ENCODE measurements at regions not wholly inside any gene's neighbourhood (a gene's known extent, or its start where the extent isn't known, plus 50 kb on each side); places are given as distances from the start of the nearest gene placed in this dataset.

- no peak for DNase-seq (ENCODE audit: low spot score)
Measured at GRCh38 chr4:30875658-30876269, 155.6 kb downstream of the PCDH7 start.

DNA sequence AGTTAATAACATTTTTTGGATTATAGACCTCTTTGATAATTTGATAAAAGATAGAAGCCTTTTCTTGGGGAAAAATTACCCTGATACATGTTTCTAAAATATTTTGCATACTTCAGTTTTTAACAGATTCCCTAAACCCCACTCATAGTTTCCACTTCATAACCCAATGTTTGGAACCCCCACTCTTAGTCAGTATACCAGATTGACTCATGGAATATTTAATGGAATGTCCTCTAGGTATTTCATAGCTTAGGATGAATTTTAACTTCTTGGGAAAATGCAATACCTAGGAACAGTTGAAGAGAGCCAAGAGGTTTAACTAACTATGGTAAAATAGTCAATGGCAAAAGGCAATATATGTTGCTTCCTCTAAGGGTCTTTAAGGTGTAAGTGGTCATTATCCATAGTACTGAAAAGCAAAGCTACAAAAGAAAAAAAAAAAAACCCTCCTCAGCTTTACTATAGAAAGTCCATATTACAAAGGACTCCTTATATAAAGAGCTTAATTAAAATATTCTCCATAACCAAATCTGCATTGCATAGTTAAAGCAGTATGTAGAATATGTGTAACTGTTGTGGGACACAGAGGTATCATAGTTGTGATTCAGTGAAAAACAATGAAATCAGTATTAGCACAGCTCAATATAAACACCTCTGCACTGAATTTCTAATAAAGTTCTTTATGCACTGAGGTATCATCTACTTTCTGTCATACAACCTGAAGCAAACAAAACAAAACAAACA, 159.9 kb downstream of the PCDH7 start:
- DNase-seq (ENCODE audit: low spot score) = no peak

- no peak for DNase-seq (ENCODE audit: low spot score)
Measured at GRCh38 chr4:30881985-30882384, 161.8 kb downstream of the PCDH7 start.

DNA sequence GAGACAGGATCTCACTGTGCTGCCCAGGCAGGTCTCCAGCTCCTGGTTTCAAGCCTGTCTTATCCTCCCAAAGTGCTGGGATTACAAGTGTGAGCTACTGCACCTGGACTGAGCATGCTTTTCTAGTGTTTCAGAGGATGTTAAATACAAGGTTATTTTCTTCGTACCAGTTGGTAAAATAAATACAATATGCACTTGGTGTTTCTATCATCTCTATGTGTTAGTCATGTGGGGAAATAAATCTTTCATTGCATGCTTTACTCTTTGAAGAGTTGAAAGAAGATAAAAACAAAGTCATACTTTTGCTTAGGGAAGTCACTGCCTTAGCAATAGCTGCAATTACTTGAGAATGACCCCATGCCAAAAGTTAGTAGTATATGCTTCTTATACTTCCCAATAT, 162.3 kb downstream of the PCDH7 start:
- no peak for DNase-seq (ENCODE audit: low spot score)

GRCh38 chr4:30882995-30883675, 163.0 kb downstream of the PCDH7 start:
- DNase-seq (ENCODE audit: low spot score) = no peak

DNA sequence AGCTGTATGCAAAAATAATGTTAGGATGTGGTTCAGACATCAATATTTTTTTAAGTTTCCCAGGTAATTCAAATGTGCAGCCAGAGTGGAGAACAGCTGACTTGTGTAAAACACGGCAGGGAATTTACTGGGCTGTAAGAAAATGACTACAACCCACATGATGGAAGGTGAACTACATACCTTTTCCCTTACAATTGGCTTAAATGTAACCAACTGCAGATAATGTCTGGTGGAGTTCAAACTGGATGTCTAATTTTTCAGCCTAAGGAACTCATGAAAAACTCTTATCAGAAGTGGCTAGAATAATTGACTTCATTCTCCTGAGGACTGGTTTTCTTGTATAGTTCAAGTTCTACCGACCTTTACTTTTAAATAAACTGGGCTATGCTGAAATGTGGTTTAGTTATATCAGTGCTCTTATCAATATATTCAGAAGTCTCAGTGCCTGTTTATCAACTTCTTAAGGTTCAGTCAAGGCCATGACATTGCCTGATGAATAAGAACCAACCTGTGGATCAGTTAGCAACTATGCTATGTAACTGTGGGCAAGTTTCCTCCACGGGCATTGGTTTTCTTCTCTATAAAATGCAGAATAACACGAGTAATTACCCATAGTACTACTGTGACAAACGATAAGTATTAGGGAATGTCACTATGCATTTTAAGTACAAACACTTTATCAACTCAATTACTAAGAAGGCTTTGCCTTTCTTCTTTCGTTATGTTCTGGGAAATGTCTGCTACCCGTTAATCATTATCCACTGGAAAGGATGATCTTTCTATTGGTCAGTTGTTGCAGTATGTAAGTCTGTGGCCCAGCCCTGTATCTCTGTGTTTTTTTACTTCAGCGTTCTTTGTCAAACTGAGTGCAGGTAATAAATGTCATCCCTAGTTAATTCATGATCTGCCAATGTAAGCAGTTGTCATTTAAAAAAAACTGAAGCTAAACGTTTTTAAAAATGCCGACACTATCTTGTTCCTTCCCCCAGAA, 181.6 kb downstream of the PCDH7 start:
- peak; percentile 11 for DNase-seq (ENCODE audit: low spot score)

GRCh38 chr4:30903502-30904214, 183.5 kb downstream of the PCDH7 start:
- no peak for DNase-seq (ENCODE audit: low spot score)

- DNase-seq (ENCODE audit: low spot score) = no peak
Measured at GRCh38 chr4:30904215-30904555, 184.0 kb downstream of the PCDH7 start.

GRCh38 chr4:30904588-30904987, 184.4 kb downstream of the PCDH7 start:
- DNase-seq (ENCODE audit: low spot score) = no peak

- no peak for DNase-seq (ENCODE audit: low spot score)
Measured at GRCh38 chr4:30912098-30912714, 192.0 kb downstream of the PCDH7 start.

DNA sequence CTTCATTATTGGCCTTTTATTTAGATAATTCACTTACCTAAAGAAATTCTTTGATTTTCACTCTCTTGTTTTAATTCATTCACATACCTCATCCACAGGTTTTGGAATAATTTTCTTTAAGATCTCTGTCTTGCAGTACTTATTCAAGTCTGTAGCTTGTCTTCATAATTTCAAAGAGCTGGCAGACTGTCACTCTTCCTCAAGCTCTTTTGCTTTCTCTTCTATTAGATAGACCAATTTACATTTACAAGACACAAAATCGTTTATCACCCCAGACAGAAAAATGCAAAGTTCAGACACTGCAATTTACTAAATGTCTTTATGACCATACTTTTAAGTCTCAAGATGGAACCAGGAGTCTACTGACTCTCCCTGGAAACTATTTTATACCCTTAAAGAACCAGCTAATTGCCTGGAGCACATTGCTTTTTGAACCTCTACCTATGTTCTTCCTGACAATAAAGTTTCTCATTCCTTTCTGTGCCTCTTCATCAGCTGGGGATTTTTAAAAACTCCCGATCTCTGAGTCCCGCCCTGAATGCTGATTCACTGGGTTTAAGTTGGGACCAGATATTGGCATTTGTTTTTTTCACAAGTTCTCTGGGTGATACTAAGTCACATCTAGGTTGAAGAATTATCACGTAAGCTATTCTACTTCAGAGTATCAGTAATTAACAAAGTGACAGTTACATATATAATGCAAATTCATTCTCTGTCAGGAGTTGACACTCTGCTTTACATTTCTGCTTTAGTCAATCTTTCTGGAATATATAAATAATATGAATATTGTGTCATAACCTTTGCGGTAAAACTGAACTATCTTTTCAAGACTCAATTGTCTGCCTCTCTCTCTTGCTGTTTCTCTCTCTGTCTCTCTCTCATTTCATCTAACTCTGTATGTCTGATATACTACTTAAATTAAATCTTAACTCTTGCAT, 196.4 kb downstream of the PCDH7 start:
- DNase-seq (ENCODE audit: low spot score) = no peak

DNA sequence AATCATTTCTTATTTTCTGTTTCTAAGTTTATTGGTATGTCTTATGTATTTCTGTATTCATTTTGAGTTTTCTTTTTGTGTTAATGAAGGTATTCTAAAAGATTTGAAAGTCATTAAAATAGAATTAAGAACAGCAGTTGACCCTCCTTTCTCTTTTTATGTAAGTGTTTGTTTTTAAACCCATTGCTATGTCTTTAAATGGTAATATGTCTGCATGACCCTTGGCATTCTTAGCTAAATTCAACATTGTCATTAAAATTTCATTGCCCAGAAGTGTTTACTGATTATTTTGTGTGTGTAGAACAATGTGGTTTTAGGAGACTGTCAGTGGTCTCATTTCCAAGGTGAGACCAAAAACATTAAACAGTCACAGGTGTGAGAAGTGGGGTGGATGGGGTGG, 197.8 kb downstream of the PCDH7 start:
- no peak for DNase-seq (ENCODE audit: low spot score)

GRCh38 chr4:30919458-30919857, 199.3 kb downstream of the PCDH7 start:
- no peak for DNase-seq (ENCODE audit: low spot score)

DNA sequence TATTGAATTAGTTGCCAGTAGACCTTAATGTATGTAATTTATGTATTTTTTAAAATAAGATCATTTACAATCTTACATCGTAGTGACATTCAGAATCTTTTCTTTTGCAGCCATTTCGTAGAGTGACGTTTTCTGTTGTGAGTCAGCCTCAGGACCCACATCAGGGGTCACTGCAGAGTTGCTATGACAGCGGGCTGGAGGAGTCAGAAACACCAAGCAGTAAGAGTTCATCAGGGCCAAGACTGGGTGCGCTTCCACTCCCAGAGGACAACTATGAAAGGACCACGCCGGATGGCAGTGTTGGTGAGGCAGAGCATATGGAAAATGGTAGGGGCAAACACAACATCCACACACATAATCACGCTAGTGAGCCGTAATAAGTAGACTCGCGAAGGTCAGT, 199.9 kb downstream of the PCDH7 start:
- DNase-seq (ENCODE audit: low spot score) = no peak

DNA sequence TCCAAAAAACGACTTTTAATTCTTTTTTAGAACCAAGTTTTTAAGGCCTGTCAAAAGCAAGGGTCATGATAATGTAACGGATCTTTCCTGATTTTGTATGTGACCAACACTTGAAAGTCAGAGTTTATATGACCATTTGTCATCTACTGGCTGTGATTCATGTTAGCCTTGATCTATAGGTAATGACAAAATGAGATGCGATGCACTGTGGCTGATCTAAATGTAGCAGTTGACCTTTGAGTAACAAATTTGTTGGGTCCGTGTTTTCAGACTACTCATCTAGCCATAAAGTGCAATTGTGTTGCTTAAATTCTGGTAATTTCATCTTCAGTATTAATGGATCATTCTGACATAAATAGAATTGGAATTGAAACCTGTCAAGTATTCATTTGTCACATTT, 202.5 kb downstream of the PCDH7 start:
- no peak for DNase-seq (ENCODE audit: low spot score)

GRCh38 chr4:30924495-30924894, 204.3 kb downstream of the PCDH7 start:
- no peak for DNase-seq (ENCODE audit: low spot score)

DNA sequence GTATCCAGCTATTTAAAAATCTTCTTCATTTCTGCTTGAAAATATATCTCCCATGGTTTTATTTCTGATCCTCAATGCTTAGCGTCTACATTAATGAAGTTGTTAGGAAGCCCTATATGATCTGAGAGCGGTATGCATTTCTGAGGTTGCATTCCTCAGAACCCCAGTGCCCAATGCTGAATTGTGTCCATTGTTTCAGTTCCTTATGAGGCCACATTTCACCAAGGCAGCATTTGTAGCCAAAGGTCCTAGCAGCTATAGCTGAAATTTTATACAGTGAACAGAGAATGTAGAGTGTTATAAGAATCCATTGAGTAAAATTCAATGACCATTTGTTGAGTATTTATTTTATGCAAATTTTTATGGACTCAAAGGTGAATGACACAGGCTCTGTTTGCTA, 209.5 kb downstream of the PCDH7 start:
- no peak for DNase-seq (ENCODE audit: low spot score)

DNA sequence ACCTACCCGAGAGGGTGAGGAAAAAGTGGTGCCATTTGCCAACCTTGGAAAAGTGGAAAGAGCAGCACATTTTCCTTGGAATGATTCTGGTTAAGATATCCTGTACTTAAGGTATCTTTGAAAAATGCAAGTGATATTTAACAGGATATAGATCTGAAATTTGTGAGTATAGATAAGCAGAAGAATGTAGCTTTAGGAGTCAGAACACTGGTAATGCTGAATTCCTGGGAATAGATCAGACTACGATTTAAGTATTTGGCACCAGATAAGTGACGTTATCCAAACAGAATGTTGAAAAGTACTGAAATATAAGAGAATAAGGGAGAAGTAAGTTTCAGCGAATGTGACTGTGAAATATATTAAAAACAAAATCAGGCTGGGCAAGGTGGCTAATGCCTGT, 210.1 kb downstream of the PCDH7 start:
- DNase-seq (ENCODE audit: low spot score) = no peak

DNA sequence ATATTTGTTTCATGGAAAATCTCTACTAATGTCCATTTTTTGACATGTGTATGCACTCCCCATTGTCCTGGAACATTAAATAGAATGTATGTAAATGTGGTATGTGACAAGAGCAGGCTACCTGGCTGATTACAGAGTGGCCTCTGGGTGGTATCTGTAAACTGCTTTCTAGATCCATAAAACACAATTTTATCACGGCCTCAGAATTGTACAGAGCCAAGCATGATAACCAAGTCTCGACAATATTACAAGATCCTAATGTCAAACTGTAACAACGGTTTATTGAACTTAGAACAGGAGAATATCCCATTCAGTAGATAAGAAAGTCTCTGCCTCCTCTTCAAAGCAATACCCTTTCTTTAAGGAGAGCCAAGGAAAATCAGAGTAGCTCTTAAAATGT, 212.4 kb downstream of the PCDH7 start:
- no peak for DNase-seq (ENCODE audit: low spot score)

- no peak for DNase-seq (ENCODE audit: low spot score)
Measured at GRCh38 chr4:30939069-30939468, 218.9 kb downstream of the PCDH7 start.

All from mucosa of gallbladder (tissue), 1 donor.